ENCODE measurements at regions not wholly inside any gene's neighbourhood (a gene's known extent, or its start where the extent isn't known, plus 50 kb on each side); places are given as distances from the start of the nearest gene placed in this dataset.
"Not testable (repeated sequence)": the region's sequence is repeated elsewhere in the genome, so short reads cannot be mapped to it uniquely, and the experiment has no call there.

DNA sequence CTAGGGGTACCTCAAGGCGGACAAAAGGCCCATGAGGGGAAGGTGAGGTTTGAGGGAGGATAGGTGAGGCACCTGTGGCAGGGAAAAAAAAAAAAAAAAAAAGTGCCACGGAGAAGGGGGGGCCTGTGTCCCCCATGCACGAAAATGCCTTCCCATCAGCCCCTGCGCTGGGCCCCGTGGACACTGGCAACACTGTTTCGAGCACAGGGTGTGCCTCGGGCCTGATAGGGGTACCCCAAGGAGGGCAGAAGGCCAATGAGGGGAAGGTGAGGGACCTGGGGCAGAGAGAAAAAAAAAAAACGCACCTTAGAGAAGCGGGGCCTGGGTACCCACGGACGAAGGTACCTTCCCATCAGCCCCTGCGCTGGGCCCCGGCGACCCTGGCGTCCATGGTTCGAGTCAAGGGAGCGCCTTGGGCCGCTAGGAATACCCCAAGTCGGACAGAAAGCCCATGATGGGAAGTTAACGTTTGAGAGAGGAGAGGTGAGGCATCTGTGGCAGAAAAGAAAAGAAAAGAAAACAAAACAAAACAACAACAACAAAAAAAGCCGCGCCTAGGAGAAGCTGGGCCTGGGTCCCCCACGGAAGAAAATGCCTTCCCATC lies 190.0 kb downstream of the POTEM start:
- TF ChIP-seq YY1 (IDR thresholded peaks at IDR 0.05; ENCODE audit: insufficient read depth, insufficient read length); ZNF274 (IDR thresholded peaks at IDR 0.05; ENCODE audit: low read depth, low read length): not testable (repeated sequence)
